Activated CD8-positive, alpha-beta T cell treated with anti-CD3 and anti-CD28 coated beads for 36 hours (primary cell): ENCODE measurements at regions not wholly inside any gene's neighbourhood (a gene's known extent, or its start where the extent isn't known, plus 50 kb on each side); places are given as distances from the start of the nearest gene placed in this dataset.

Experiments used
- ATAC-seq: fragments of 200-7000 bp; cut with Tn5 transposase; one replicate; pipeline ENCODE4 v1.10.0; 2021; ENCODE audit warnings: mild to moderate bottlenecking, moderate library complexity
- CTCF ChIA-PET: fragments of 350-600 bp; sonication (Branson Sonifier 250); formaldehyde crosslinking; loops from one replicate; lab custom pipeline; 2021; ENCODE audit warnings: antibody characterized with exemption; lab: Charles Lee
- POLR2A ChIA-PET: fragments of 350-600 bp; sonication (Branson Sonifier 250); formaldehyde crosslinking; loops from one replicate; lab custom pipeline; 2021; ENCODE audit warnings: antibody characterized with exemption; lab: Charles Lee
- DNase-seq: peaks from one replicate; pipeline ENCODE4 v3.0.0-alpha.2; 2020
- H3K27ac Mint-ChIP-seq: one replicate; pipeline ENCODE4 v1.8.0; 2021; ENCODE audit warnings: mild to moderate bottlenecking, mixed read lengths
- H3K27me3 Mint-ChIP-seq: one replicate; pipeline ENCODE4 v1.8.0; 2021; ENCODE audit warnings: mixed read lengths
- H3K36me3 Mint-ChIP-seq: one replicate; pipeline ENCODE4 v1.8.0; 2021; ENCODE audit warnings: low read depth, mixed read lengths
- H3K4me1 Mint-ChIP-seq: one replicate; pipeline ENCODE4 v1.8.0; 2021; ENCODE audit warnings: low read depth, mixed read lengths
- H3K4me3 Mint-ChIP-seq: one replicate; pipeline ENCODE4 v1.8.0; 2021; ENCODE audit warnings: mild to moderate bottlenecking, moderate library complexity, mixed read lengths
- H3K9me3 Mint-ChIP-seq: one replicate; pipeline ENCODE4 v1.8.0; 2021; ENCODE audit warnings: mixed read lengths
- intact Hi-C: fragments of 100-400 bp; cut with micrococcal nuclease; formaldehyde crosslinking; loops from one replicate; pipeline ENCODE4 v1.10.0; 2022
- TF ChIP-seq, protein P1 (sequence below): fragments of 200-600 bp; IDR thresholded peaks from one replicate; pipeline ENCODE4 v1.8.0; 2022; ENCODE audit warnings: antibody characterized with exemption, mild to moderate bottlenecking

DNA sequence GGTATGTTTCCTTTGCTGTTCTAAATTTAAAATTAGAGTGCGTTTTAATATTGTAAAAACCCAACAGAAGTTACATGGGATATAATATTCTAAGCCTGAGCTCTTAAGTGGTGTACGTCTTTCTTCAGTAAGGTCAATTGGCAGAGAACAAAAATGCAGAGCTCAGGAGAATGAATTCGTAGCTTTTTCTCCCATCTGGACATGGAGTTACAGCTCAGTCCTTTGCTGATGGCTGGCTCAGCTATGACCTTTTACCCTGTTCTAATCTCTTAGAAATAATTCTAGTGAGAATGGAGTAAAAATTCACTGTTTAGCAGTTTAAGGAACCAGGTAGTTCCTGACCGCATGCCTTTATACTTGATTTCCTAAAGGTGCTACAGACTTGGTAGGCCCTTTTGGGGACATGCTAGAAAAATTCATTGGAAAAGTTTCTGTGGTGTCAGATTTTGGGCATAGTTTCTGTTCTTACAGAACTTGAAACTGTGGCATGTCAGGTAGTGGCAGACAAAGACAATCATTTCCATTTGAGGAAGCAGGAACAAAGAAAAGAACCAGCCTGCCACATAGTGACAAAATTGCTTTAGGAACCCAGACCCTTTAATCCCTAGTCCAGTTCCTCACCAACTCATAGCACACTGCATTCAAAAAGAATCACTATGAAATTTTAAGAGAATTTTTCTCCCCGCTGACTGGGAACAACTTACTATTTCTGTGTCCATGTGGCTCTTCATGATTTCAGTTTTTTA, 566.8 kb upstream of the ZNF804A start:
- DNase-seq = no peak
- H3K27me3 Mint-ChIP-seq = no peaks in the 10 kb centered on the region
- ChIA-PET CTCF (no interaction called here), POLR2A (no interaction called here)
- intact Hi-C loops = no loop called here
- no peaks in the 10 kb centered on the region for H3K36me3 Mint-ChIP-seq
- H3K4me1 Mint-ChIP-seq = no peaks in the 10 kb centered on the region
- H3K27ac Mint-ChIP-seq = no peak overlapping the region
- H3K9me3 Mint-ChIP-seq = no peaks in the 10 kb centered on the region
- TF ChIP-seq, protein P1, sequence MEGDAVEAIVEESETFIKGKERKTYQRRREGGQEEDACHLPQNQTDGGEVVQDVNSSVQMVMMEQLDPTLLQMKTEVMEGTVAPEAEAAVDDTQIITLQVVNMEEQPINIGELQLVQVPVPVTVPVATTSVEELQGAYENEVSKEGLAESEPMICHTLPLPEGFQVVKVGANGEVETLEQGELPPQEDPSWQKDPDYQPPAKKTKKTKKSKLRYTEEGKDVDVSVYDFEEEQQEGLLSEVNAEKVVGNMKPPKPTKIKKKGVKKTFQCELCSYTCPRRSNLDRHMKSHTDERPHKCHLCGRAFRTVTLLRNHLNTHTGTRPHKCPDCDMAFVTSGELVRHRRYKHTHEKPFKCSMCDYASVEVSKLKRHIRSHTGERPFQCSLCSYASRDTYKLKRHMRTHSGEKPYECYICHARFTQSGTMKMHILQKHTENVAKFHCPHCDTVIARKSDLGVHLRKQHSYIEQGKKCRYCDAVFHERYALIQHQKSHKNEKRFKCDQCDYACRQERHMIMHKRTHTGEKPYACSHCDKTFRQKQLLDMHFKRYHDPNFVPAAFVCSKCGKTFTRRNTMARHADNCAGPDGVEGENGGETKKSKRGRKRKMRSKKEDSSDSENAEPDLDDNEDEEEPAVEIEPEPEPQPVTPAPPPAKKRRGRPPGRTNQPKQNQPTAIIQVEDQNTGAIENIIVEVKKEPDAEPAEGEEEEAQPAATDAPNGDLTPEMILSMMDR = no peak
- ATAC-seq = no peak
- H3K4me3 Mint-ChIP-seq = no peak overlapping the region

DNA sequence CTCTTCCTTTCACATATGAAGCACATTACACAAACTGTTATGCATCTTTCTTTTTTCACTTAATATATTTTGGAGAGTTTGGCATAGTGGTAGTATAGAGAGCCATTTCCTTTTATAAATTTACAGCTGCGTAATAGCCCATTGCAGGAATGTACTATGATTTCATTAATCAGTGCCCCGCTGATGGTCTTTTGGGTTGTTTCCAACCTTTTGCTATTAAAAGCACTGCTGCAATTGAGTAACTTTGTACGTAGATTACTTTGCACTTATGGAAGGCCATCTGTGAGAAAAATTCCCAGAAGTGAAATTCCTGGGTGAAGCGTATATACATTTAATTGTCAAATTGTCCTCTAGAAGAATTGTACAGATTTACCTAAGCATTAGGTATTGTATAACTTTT, 565.3 kb upstream of the ZNF804A start:
- CTCF ChIA-PET = no interaction called here
- H3K36me3 Mint-ChIP-seq = no peaks in the 10 kb centered on the region
- H3K4me1 Mint-ChIP-seq = no peaks in the 10 kb centered on the region
- POLR2A ChIA-PET = no interaction called here
- DNase-seq (no peak), ATAC-seq (no peak)
- TF ChIP-seq, protein P1 = no peak
- no peaks in the 10 kb centered on the region for H3K27me3 Mint-ChIP-seq
- no peak overlapping the region for H3K27ac Mint-ChIP-seq
- no peaks in the 10 kb centered on the region for H3K9me3 Mint-ChIP-seq
- intact Hi-C loops = no loop called here
- H3K4me3 Mint-ChIP-seq = no peak overlapping the region

DNA sequence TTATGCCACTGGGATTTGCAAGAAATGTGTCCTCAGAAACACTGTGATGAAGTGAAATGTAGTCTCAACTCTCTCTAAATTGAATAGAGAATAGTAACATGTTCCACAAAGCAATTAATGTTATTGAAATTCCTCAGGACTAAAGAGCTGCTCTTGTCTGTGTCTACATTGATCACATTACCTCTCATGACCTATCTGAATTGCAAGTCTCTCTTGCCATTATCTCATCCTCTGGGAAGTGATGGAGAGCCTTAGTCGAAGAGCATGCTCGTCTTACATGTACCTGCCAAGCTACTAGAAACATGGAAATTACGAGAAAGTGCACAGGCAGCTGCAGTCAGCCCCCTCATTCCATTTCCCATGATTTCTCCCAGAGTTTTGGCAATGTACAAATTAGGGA, 561.1 kb upstream of the ZNF804A start:
- CTCF ChIA-PET = no interaction called here
- intact Hi-C loops = no loop called here
- DNase-seq (no peak), ATAC-seq (no peak)
- TF ChIP-seq, protein P1 = no peak
- Mint-ChIP-seq H3K36me3 (no peaks in the 10 kb centered on the region), H3K4me1 (no peaks in the 10 kb centered on the region), H3K27me3 (no peaks in the 10 kb centered on the region), H3K9me3 (no peaks in the 10 kb centered on the region), H3K4me3 (no peak overlapping the region), H3K27ac (no peak overlapping the region)
- POLR2A ChIA-PET = no interaction called here

DNA sequence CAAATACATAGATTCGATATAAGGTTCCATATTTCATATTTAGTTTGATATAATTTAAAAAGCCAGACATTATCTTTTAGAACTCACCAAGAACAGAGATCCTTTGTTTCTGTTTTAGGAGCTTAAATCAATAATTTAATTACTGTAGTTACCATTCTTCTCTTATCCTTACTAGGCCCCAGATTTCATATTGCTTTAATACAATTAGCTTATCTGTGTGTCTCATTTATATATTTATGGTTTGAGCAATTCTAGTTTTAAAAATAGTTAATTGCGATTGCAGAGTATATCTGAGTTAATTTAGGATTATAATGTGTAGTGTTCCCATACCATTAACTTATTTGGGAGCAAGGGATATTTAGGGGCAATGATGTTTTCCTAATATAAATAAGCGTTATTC, 558.8 kb upstream of the ZNF804A start:
- H3K4me3 Mint-ChIP-seq = no peak overlapping the region

DNA sequence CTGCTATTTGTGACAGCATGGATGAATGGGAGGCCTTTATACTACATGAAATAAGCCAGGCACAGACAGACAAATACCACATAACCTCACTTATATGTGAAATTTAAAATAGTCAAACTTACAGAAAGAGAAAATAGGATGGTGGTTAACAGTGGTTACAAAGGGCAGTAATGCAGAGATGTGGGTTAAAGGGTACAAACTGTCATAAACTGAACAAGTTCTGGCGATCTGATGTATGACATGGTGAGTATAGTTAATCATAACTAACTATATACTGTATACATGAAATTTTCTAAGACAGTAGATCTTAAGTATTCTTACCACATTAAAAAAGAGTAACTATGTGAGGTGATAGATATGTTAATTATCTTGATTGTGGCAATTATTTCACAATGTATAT, 558.1 kb upstream of the ZNF804A start:
- Mint-ChIP-seq H3K4me3 (no peak overlapping the region), H3K27me3 (no peaks in the 10 kb centered on the region), H3K36me3 (no peaks in the 10 kb centered on the region), H3K9me3 (no peaks in the 10 kb centered on the region), H3K27ac (no peak overlapping the region), H3K4me1 (no peaks in the 10 kb centered on the region)
- ChIA-PET POLR2A (no interaction called here), CTCF (no interaction called here)
- TF ChIP-seq, protein P1 = no peak
- ATAC-seq (no peak), DNase-seq (no peak)
- intact Hi-C loops = no loop called here

More for the DNA sequence above, 558.8 kb upstream of the ZNF804A start:
- intact Hi-C loops = no loop called here
- Mint-ChIP-seq H3K27me3 (no peaks in the 10 kb centered on the region), H3K4me1 (no peaks in the 10 kb centered on the region), H3K27ac (no peak overlapping the region), H3K9me3 (no peaks in the 10 kb centered on the region), H3K36me3 (no peaks in the 10 kb centered on the region)
- ChIA-PET POLR2A (no interaction called here), CTCF (no interaction called here)
- TF ChIP-seq, protein P1 = no peak
- no peak for DNase-seq
- ATAC-seq = no peak
